GDM1 (cell line): ENCODE measurements at regions not wholly inside any gene's neighbourhood (a gene's known extent, or its start where the extent isn't known, plus 50 kb on each side); places are given as distances from the start of the nearest gene placed in this dataset.

Experiments
- DNase-seq: peaks from one replicate; lab custom pipeline; 2025; lab: John Stamatoyannopoulos, UW

- no peak for DNase-seq
Measured at GRCh38 chr11:93963072-93963471, 58.1 kb upstream of the HEPHL1 start.

- no peak for DNase-seq
Measured at GRCh38 chr11:93967258-93967657, 53.9 kb upstream of the HEPHL1 start.

- no peak for DNase-seq
Measured at GRCh38 chr11:93967944-93968343, 53.2 kb upstream of the HEPHL1 start.

- DNase-seq: no peak
Measured at GRCh38 chr11:93969925-93970922, 50.9 kb upstream of the HEPHL1 start.
